ENCODE measurements at regions not wholly inside any gene's neighbourhood (a gene's known extent, or its start where the extent isn't known, plus 50 kb on each side); places are given as distances from the start of the nearest gene placed in this dataset.

DNA sequence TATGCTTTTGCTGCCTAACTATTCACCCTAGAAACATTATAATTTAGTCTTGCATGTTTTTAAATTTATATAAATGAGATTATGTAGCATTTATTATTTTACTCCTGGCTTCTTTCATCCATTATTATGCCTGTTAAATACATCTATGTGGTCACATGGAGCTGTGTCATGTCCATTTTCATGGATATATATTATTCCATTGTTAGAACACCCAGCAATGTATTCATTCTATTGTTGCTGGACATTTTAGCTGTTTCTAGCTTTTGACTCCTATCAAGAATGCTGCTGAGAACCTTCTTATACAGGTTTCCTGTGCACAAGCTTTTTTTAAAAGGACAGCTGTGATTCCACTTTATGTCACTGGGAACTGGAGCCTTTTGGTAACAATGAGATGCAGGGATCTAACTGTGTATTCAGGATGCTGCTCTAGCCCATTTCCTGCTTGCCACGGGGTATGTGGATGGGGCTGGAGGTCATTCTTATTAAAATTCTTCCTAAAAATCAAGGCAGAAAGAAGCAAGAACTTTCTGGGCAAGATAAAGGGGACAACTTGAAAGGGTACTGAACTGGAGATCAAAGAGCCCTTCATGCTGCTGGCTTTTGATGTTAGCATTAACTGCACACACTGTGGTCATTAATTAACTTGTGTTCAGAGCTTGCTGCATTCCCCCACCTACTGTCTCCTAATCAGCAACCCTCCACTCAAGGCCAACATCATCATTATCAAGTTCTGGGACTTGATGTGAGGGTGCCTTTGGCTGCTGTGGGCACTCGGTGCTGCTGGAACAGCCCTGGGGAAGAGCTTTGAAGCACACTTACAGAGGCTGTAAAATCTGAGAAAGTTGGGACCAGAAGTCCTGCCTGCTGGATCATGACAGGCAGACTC lies 96.6 kb upstream of the AKIRIN2 start:
- no peak for FAIRE-seq

DNA sequence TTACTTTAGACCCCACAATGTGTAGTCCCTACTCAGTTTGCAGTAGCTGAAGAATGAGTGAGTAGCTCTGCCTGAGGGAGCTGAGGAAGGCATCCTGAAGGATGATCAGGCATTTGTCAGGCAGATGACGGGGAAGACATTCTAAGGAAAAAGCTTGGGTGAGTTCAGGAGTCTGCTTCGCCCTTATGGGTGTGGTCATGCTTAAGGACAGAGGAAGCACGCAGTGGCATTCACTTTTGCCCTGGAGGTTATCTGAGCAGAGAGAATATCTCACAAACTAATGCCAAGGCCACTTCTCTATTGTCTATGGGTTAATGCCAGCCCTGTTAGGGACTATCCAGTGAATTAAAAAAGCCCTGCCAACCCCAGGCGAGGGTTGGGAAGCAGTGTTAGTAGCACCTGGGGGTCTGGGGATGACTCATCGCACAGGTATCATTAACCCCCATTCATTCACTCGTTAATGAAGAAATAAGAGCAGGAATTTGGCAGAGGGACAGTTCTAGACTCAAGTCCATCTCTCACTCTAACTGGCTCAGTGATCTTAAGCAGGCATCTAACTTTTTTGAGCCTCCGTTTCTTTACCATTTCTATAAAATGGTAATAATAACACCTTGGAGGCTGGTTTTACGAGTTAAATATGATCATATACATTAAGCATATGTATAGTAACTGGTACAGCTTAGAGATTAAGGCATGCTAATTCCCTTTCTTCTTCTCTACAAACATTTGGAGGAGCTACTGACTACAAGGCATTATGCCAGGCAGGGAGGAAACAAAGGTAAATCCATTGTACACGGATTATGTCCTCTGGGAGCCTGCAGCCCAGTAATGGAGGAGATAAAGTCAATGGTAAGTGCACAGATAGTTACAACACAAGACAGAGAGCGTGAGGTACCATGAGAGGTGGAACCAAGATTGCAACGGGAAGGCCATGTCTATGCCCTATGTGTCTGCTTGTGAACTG lies 93.2 kb upstream of the AKIRIN2 start:
- FAIRE-seq, result no peak

DNA sequence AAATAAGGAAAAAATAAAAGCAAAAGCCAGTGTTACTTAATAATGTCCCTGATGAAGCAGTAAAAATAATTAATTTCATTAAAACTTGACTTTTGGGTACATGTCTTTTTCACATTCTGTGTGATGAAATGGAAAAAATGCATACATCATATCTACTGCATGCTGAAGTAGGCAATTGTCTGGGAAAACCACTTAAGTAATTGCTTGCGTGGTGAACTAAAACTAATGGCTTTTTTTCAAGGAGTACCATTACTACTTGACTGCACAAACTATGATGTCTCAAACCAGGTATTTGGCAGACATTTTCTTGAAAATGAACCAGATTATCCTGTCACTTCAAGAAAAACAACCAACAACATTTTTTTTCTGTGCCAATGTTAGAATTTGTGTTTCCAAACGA lies 91.3 kb upstream of the AKIRIN2 start:
- FAIRE-seq, result no peak

DNA sequence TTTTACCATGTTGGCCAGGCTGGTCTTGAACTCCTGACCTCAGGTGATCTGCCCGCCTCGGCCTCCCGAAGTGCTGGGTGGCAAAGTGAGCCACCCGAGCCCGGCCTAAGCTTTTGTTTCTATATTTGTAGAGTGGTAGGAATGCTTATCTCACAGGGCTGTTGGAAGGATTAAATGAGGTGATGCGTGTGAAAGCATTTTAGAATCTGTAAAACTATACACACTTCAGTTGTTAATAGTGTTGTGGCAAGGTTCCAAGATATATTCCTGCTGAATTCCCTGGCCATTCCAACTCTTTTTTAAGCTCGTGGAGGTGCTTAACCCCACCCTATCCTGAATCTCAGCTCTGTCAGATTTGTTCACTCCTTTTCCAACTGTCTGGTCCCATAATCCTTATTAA lies 89.9 kb upstream of the AKIRIN2 start:
- FAIRE-seq, result no peak

DNA sequence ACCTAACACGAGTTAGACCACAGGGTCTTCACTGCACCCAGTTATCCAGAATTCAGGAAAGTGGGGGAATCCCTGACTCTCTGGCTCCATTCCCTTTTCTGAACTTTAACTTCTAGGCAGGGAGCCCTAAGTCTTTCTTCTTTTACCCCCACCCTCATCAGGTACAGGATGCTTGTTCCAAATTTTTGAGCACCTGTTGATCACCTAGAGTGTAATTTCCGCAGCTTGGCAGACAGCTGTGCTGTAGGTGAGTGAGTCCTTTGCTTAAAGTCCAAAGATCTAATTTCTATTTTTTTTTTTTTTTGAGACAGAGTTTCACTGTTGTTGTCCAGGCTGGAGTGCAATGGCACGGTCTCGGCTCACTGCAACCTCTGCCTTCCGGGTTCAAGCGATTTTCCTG lies 89.5 kb upstream of the AKIRIN2 start:
- FAIRE-seq, result no peak

DNA sequence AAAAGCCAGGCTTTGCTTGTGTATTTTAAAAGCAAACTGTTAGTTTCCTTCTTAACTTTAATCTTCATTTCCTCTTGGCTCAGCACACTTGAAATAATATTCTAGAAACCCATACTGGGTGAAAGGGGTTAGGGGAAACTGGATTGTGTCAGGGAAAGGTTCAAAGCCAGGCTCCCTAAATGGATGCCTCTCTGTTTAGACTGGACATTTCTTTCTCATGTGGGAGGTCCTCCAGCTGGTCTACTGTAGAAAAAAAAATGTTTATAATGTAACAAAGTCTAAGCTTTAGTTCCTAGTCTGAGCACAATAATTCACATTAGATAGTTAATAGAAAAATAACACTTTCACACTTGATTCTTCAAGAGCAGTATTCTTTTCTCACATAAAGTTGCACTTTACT lies 89.0 kb upstream of the AKIRIN2 start:
- no peak for FAIRE-seq

DNA sequence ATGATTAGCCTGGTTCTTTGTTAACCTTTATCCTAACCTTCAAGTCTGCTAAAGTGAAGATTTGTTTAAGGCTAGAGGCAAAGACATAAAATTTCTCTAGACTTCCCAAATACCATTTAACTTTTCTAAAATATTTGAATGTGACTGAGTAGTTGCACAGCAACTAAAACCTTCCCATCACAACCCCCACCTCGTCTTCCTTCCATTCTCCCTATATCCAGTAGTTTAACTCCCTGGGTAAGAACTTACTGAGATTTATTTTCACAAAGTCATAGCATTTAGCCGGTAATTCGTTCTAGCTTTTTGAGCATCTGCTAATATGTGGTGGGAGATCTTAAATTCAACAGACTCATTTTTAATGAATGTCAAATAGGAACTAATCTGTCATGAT lies 87.9 kb upstream of the AKIRIN2 start:
- FAIRE-seq, result no peak

DNA sequence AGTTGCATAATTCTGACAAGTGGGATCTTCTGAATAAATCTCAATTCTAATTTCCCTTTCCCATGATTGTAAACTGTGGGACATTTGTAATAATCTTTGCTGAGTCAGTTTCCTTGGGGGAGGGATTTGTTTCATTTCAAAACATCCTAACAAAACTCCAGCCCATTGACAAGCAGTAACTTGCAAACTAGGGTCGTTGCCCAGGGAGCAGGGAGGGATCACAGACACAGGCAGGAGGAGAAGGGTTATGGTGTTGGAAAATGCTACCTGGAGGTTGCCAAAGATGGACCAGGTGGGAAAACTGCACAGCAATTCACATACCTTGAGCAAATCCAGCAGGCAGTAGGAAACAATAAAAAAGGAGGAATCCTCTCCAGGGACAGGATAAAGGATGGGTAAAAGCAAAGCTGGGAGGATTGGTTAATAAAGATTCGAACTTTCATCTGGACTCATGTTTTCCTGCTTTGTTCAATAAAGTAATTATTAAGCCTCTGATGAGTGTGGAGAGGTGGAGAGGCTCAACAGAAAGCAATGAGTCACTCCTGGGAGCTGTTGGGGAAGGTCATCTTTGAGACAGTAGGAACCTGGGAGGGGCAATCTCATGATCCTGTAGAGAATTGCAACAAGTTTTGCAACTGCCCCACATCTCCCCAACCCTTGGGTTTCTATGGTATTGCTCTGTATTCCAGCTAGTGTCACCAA lies 87.3 kb upstream of the AKIRIN2 start:
- no peak for FAIRE-seq

DNA sequence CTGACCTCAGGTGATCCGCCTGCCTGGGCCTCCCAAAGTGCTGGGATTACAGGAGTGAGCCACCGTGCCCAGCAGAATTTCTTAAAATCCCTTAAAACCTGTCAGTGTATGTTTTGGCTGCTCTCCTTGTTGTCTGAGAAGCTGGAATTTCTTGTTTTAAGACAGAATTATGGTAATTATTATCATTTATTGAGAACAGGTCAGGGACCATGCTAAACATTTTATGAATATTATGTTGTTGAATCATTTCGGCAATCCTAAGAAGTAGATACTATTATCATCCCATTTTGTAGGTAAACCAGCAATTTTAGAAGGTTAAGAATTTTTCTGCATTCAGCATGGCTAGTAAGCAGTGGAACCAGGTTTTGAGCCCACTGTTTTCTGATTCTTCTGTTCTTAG lies 86.1 kb upstream of the AKIRIN2 start:
- FAIRE-seq, result no peak

DNA sequence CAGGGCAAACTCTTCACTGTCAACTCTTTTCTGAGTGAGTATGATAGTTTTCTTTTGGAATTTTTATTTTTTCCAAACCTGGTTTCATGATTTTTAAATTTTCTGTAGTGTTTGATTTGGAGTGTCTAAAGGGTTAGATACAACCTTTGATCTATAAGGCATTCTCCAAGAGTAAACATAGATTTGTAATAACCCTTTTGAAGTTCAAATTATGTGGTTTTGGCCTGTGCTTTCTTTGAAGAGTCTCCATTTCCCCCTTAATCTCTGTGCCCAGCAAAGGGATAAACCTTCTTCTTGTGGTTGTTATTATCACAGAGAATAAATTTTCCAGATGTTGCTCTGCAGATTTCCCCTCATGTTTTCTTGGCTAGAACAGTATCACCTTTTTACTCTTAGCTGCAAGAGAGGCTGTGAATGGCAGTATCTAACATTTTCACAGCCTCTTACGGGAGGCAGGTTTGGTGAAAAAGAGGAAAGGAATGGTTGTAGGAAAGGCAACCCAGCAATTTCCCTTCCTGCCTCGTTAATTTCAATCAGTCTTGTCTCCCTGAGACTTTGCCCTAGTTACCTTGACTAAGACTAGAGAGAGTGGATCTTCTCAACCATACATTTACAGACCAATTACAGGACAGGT lies 83.3 kb upstream of the AKIRIN2 start:
- no peak for FAIRE-seq

DNA sequence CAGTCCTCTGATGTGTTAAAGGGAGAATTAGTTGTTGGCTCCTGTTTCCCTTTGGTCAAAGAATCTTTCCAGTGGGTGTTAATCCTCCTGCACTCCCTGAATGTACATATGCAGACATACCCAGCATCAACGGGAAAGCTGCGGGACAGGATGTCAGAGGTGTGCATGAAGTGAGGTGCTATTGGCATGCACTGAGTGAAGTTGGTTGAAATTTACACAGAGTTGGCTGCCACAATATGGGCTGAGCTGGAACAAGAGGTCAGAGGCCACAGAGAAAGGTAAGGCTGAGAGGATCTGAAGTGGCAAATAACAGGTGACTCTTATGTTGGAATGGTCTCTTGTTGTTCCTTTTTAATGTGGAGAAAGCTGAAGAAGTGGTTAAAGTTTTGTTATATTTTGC lies 82.7 kb upstream of the AKIRIN2 start:
- no peak for FAIRE-seq

DNA sequence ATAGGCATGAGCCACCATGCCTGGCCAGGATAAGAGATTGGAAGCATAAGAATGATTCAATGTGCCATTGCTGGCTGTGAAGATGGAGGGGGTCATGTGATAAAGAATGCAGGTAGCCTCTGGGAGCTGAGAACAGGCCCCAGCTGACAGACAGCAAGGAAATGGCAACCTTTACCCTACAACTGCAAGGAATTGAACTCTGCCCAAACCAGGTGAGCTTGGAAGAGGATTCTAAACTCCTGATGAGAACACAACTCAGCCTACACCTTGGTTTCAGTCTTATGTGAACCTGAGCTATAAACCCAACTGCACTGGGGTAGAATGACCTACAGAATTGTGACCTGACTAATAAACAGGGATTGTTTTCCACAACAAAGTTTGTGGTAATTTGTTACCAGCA lies 82.0 kb upstream of the AKIRIN2 start:
- FAIRE-seq, result no peak

DNA sequence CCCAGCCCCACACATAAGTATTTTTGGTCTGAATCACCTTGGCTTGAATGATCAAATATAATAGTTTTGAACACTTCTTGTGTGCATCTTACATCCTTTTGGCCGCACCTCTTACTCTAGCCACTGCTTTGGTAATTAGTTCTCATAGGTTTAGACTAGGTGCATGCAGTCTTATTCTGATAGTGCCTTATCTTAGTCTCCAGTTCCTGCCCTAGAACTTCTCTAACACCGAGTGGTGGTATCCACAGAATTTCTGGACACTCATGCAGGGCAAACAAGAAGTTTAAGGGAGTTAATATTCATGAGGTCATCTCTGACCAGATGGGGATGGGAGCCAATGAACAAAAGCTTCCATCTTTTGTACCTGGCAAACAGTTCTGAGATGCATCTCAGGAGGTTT lies 77.5 kb upstream of the AKIRIN2 start:
- no peak for FAIRE-seq

DNA sequence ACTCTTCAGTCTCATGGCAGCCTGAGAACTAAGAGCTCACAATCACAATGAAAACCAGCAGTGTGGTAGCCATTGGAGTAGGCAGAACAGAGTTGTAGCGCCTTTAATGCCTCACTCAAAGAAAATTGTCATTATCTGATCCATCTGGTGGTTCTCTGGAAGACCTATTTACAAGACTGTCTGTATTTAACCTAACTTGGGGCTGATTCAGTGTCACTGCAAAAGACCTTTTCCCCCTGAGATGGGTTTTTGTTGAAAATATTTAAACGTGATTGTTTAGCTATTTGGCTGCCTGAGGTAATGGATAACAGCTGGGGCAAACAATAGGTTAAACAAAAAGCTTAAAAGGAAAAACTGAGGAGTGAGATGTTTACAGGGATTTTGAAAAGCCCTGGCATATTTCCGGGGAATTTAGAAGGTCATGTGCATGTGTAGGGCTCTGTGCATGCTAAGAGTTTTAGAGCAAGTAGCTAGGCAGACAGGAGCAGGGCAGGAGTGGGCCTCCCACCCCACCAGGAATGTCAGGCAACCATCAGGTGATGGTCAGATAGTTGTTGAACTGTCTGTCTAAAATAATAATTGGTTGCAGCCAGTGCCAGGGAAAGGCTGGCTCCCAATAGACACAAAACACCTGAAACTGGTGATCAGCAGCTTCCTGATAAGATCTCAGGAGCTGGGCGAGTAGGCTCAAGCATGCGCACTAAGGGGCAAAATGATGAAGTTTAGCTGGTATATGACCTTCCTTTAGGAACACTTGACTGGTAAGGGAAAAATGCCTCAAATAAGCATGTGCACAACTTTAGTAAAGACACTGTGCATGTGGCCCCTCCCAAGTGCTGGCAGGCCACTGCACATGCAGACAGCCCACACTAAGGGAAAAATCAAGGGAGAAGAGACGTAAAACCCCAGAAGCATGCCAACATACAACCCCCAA lies 70.8 kb upstream of the AKIRIN2 start:
- FAIRE-seq, result no peak

DNA sequence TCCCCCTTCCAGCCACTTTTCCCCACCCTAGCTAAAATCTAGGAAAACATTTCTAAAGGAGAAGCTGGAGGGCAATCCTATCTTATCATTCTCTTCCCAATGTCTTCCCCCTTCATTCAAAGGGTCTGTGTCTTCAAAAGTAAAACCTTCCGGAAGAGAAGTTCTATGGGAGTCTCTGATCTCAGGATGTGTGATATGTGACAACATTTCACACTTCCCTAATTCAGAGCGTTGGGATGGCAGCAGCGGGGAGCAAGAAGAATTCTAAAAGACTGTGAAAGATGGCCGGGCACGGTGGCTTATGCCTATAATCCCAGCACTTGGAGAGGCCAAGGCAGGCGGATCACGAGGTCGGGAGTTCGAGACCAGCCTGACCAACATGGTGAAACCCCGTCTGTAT lies 65.4 kb upstream of the AKIRIN2 start:
- FAIRE-seq, result no peak

DNA sequence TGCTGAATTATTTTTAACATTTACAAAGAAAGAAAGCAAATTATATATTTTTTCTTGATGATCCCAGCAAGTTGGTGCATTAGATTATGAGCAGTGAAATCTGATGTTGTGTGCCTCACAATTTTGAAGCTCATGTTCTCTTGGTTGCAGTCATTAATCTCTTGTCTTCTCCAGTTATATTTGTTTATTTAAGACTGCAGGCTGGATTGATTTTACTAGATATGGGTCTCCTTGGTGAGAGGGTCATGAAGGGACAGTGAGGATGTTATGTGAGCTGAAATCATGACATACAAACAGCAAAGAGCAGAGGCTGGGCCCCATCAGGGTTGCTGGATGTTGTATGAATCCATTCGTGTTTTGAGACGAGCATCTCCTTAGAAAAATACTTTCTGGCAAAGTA lies 64.2 kb upstream of the AKIRIN2 start:
- no peak for FAIRE-seq

DNA sequence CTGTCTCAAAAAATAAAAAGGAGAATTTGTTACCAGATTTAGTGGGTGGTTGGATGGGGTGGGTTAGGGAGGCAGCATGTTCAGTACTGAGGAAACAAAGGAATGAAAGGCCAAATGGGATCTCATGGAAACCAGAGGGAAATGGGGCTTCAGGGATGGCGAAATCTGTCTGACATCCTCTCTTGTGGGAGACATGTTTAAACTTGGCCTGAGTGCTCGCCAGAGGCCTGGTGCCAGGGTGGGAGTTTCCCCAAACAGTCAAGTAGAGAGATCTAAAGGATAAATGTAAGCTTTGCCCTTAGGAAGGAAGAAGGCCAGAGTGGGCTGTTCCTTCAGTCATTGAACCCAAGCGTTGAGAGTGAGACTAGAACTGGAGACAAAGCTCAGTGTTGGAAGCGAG lies 61.9 kb upstream of the AKIRIN2 start:
- no peak for FAIRE-seq

DNA sequence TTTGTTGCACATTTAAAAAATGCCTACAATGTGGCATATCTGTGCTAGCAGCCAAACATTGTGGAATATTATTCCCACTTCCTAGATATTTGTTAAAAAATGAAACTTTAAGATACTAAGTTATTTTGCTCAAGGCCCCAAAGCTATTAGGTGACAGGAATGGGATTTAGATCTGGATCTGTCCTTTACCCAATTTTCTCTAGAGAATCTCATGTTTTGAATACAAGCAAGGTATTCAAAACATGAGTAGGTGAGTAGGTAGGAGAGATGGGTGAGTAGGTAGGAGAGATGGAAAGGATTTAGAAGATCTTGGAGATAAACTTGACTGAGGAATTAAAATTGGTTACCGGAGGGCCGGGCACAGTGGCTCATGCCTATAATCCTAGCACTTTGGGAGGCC lies 61.2 kb upstream of the AKIRIN2 start:
- no peak for FAIRE-seq

DNA sequence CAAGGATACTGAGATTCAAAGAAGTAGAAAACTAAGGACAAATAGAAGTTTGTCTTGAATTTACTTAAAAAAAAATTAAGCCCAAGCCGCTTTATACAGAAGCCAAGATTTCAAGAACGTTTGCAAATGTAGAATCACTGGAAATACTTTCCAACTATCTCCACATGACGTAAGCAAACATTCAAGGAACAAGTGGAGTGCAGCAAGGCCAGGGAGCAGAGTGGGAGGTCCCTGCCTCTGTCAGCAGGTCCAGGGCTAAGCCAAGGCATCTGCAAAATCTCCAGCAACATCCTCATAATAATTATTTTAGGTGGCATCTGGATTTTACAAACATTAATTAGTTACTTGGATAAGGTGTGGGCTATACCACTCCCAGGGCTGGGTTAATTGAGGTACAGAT lies 60.1 kb upstream of the AKIRIN2 start:
- no peak for FAIRE-seq

DNA sequence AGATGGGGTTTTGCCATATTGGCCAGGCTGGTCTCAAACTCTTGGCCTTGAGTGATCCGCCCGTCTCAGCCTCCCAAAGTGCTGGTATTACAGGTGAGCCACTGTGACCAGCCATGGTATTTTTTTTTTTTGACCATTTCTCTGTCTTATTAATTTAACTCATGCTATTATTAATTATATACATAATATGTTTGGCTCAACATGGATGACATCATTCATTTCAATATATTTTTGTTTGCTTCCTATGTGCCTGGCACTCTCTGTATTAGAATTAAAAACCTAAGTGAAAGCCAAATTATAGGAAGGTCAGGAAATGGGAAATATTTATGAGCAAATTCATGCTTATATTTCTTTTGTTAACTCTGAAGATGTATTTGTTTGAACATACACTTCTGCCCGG lies 55.8 kb upstream of the AKIRIN2 start:
- FAIRE-seq, result no peak

DNA sequence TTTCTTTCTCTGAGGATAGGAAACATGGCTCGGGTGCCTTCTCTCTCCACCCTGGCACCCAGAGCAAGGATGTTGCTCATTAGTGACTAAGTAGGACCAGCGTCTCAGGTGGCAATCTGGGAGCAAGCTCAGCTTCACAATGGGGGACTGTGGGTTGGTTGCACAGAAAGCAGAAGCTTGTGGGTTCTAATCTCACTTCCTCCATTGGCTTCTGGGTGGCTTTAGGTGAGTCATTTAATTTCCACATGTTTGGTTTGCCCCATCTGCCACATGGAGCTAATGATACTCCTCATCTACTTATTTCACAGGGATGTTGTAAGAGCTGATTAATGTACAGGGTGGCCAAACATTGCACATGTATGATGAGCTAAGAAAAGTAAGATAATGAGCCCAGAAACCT lies 54.8 kb upstream of the AKIRIN2 start:
- no peak for FAIRE-seq
